H1 (cell line): ENCODE measurements at regions not wholly inside any gene's neighbourhood (a gene's known extent, or its start where the extent isn't known, plus 50 kb on each side); places are given as distances from the start of the nearest gene placed in this dataset.

Source experiments
- BRCA1 ChIP-seq: IDR thresholded peaks from 2 replicates; pipeline ENCODE4 v1.6.1; 2012; ENCODE audit warnings: low read depth, low read length, improper control_type of control experiment
- CBX5 ChIP-seq: fragments of 300-800, 300-1000 bp; sonication (generic); IDR thresholded peaks from 2 replicates; pipeline ENCODE4 v1.7.1; 2016; ENCODE audit warnings: antibody characterized with exemption, low read length, low read depth
- CHD7 ChIP-seq: fragments of 300-600 bp; sonication (generic); IDR thresholded peaks from 2 replicates; pipeline ENCODE4 v1.7.1; 2012; ENCODE audit warnings: low read length, moderate library complexity, mild to moderate bottlenecking, inconsistent platforms; ENCODE audit not compliant: insufficient replicate concordance
- RFX5 ChIP-seq: IDR thresholded peaks from 2 replicates; pipeline ENCODE4 v1.6.1; 2011; ENCODE audit warnings: low read depth, low read length, improper control_type of control experiment, borderline replicate concordance
- SUZ12 ChIP-seq: fragments of 200-600 bp; sonication (generic); IDR thresholded peaks from 2 replicates; pipeline ENCODE4 v1.6.1; 2012; ENCODE audit warnings: mild to moderate bottlenecking, inconsistent platforms, low read length, moderate library complexity, mixed read lengths
- TEAD4 ChIP-seq: IDR thresholded peaks from 2 replicates; pipeline ENCODE4 v1.6.1; 2012; ENCODE audit warnings: low read depth, low read length, inconsistent platforms, mixed read lengths
- TF ChIP-seq, protein P1 (sequence below): IDR thresholded peaks from 2 replicates; pipeline ENCODE4 v1.6.1; 2012; ENCODE audit warnings: low read length, inconsistent platforms

DNA sequence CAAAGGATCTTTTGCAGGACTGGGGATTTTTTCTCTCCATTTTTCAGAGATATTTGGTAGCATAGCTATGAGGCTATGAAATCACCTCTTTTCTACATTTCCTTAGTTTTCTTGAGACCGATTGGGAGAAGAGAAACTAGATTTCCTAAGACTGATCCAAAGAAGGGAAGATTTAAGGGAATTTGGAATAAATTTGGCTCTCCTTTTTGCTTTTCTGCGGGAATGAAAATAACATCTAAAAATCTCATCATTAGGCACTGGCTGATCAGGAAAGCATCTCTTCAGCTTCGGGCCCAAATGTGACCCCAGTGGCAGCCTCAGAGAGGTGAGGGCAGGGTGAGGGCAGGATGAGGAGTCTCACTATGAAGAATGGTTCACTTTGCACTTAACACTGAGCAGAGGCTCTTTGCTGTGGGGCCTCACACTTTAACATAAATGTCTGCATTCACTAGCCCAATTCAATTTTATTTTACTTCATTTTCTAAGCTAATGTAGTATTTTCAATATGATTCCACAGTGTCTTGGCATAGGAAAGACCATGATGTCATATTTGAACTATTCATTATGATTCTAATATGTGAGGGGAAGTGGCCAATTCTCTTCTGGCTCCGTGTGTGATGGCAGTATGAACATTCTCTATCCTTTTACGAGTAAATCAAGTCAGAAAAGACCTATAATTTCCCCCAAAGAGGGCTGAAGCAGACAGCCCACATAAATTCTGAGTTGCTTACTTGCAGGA is 193.2 kb downstream of the MEX3B start (continued):
- TF ChIP-seq TEAD4 (no peak), RFX5 (no peak), CBX5 (no peak), SUZ12 (no peak), BRCA1 (no peak), CHD7 (no peak)
- TF ChIP-seq, protein P1, sequence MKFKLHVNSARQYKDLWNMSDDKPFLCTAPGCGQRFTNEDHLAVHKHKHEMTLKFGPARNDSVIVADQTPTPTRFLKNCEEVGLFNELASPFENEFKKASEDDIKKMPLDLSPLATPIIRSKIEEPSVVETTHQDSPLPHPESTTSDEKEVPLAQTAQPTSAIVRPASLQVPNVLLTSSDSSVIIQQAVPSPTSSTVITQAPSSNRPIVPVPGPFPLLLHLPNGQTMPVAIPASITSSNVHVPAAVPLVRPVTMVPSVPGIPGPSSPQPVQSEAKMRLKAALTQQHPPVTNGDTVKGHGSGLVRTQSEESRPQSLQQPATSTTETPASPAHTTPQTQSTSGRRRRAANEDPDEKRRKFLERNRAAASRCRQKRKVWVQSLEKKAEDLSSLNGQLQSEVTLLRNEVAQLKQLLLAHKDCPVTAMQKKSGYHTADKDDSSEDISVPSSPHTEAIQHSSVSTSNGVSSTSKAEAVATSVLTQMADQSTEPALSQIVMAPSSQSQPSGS: no peak
